ENCODE measurements at regions not wholly inside any gene's neighbourhood (a gene's known extent, or its start where the extent isn't known, plus 50 kb on each side); places are given as distances from the start of the nearest gene placed in this dataset.
A peak's percentile ranks its signal among the peaks of the same experiment; 100 is the strongest.

- no peak overlapping the region for H3K4me3 ChIP-seq (ENCODE audit: control extremely low read depth in 1 of 5, extremely low read depth in 1 of 5, insufficient read depth in 1 of 5, low read depth in 2 of 5, low read length in 4 of 5)
- H4K20me1 ChIP-seq (ENCODE audit: control insufficient read depth, insufficient read depth, low read length, poor library complexity, severe bottlenecking) = no peaks in the 10 kb centered on the region
- 85% methylated on average over 5 of the region's 7 CpGs for WGBS (ENCODE audit: insufficient coverage)
- no peak overlapping the region for H3K4me3 Mint-ChIP-seq
- no peak overlapping the region for H3K9ac ChIP-seq (ENCODE audit: low read length)
- intact Hi-C loops (cut with micrococcal nuclease) = loop anchor here (2.0 kb wide), 1 partner anchor 14 kb away; no protein-coding TSS in a partner anchor
- peaks cover 33% of the 10 kb centered on the region for H3K4me1 Mint-ChIP-seq
- H3K27ac ChIP-seq (ENCODE audit: low read length in 2 of 2) = no peak overlapping the region
- no peak overlapping the region for H3K27ac Mint-ChIP-seq
- DNase-seq (peak; percentile 39), ATAC-seq (ENCODE audit: low read depth) (peak; percentile 58)
- no peak for TF ChIP-seq EZH2 (IDR thresholded peaks at IDR 0.05; ENCODE audit: borderline replicate concordance, insufficient read depth, low read depth, low read length, poor library complexity, severe bottlenecking)
- H2AFZ ChIP-seq (ENCODE audit: insufficient read depth, low read depth, low read length, poor library complexity, severe bottlenecking) = no peak overlapping the region
- peaks cover 15 to 20% of the 10 kb centered on the region in 2 donors for H3K4me1 ChIP-seq (ENCODE audit: control insufficient read depth in 2 of 2, insufficient read depth in 2 of 2, low read length in 2 of 2)
- no peak overlapping the region for H3K4me2 ChIP-seq (replicated peaks; ENCODE audit: low read depth, low read length, poor library complexity, severe bottlenecking)
- H3K27me3 ChIP-seq (replicated peaks in 1 of 4; ENCODE audit: control extremely low read depth in 1 of 4, control insufficient read depth in 3 of 4, insufficient read depth in 4 of 4, low read length in 3 of 4) = no peaks in the 10 kb centered on the region
- H3K9me3 Mint-ChIP-seq (ENCODE audit: insufficient read depth) = no peaks in the 10 kb centered on the region
- H3K36me3 ChIP-seq (replicated peaks in 1 of 2; ENCODE audit: control extremely low read depth in 1 of 2, control insufficient read depth in 1 of 2, extremely low read depth in 1 of 2, insufficient read depth in 2 of 2, low read length in 1 of 2) = no peaks in the 10 kb centered on the region
- no peaks in the 10 kb centered on the region for H3K9me3 ChIP-seq (ENCODE audit: control extremely low read depth in 1 of 3, control insufficient read depth in 2 of 3, insufficient read depth in 1 of 3, low read length in 2 of 3)
- no peaks in the 10 kb centered on the region for H3K79me2 ChIP-seq (ENCODE audit: control insufficient read depth, insufficient read depth, low read length)
- ChIA-PET POLR2A (no interaction called here), CTCF (interaction anchor here (1.2 to 5.5 kb wide), 4 partner anchors 8 to 538 kb away, joined by 3 to 25 read pairs (median 6); no protein-coding TSS in a partner anchor)
- no peaks in the 10 kb centered on the region for H3K27me3 Mint-ChIP-seq
These were observed 185.7 kb upstream of the ADO start for GRCh38 chr10:62618576-62619412.

GRCh38 chr10:62619413-62619738 lies 185.1 kb upstream of the ADO start:
- Histone ChIP-seq H3K79me2 (ENCODE audit: control insufficient read depth, insufficient read depth, low read length) (no peaks in the 10 kb centered on the region), H3K9me3 (ENCODE audit: control extremely low read depth in 1 of 3, control insufficient read depth in 2 of 3, insufficient read depth in 1 of 3, low read length in 2 of 3) (no peaks in the 10 kb centered on the region), H3K27me3 (replicated peaks in 1 of 4; ENCODE audit: control extremely low read depth in 1 of 4, control insufficient read depth in 3 of 4, insufficient read depth in 4 of 4, low read length in 3 of 4) (no peaks in the 10 kb centered on the region), H3K4me3 (ENCODE audit: control extremely low read depth in 1 of 5, extremely low read depth in 1 of 5, insufficient read depth in 1 of 5, low read depth in 2 of 5, low read length in 4 of 5) (no peak overlapping the region), H4K20me1 (ENCODE audit: control insufficient read depth, insufficient read depth, low read length, poor library complexity, severe bottlenecking) (no peaks in the 10 kb centered on the region), H2AFZ (ENCODE audit: insufficient read depth, low read depth, low read length, poor library complexity, severe bottlenecking) (no peak overlapping the region), H3K4me1 (ENCODE audit: control insufficient read depth in 2 of 2, insufficient read depth in 2 of 2, low read length in 2 of 2) (peaks cover 15 to 20% of the 10 kb centered on the region in 2 donors), H3K27ac (ENCODE audit: low read length in 2 of 2) (no peak overlapping the region), H3K9ac (ENCODE audit: low read length) (no peak overlapping the region), H3K4me2 (replicated peaks; ENCODE audit: low read depth, low read length, poor library complexity, severe bottlenecking) (no peak overlapping the region), H3K36me3 (replicated peaks in 1 of 2; ENCODE audit: control extremely low read depth in 1 of 2, control insufficient read depth in 1 of 2, extremely low read depth in 1 of 2, insufficient read depth in 2 of 2, low read length in 1 of 2) (no peaks in the 10 kb centered on the region)
- no peak overlapping the region for H3K27ac Mint-ChIP-seq
- DNase-seq = no peak
- ChIA-PET POLR2A (no interaction called here), CTCF (interaction anchor here (0.6 to 5.5 kb wide), 6 partner anchors 9 to 537 kb away, joined by 3 to 25 read pairs (median 3); no protein-coding TSS in a partner anchor)
- whole genome bisulfite sequencing (ENCODE audit: insufficient coverage) = no CpG with 5 or more reads among the region's 2 CpGs
- intact Hi-C loops (cut with micrococcal nuclease) = loop anchor here (2.0 kb wide), 1 partner anchor 13 kb away; no protein-coding TSS in a partner anchor
- no peak overlapping the region for H3K4me3 Mint-ChIP-seq
- H3K4me1 Mint-ChIP-seq = peaks cover 30% of the 10 kb centered on the region
- no peaks in the 10 kb centered on the region for H3K27me3 Mint-ChIP-seq
- TF ChIP-seq EZH2 (IDR thresholded peaks at IDR 0.05; ENCODE audit: borderline replicate concordance, insufficient read depth, low read depth, low read length, poor library complexity, severe bottlenecking) = no peak
- TF ChIP-seq, protein P1, sequence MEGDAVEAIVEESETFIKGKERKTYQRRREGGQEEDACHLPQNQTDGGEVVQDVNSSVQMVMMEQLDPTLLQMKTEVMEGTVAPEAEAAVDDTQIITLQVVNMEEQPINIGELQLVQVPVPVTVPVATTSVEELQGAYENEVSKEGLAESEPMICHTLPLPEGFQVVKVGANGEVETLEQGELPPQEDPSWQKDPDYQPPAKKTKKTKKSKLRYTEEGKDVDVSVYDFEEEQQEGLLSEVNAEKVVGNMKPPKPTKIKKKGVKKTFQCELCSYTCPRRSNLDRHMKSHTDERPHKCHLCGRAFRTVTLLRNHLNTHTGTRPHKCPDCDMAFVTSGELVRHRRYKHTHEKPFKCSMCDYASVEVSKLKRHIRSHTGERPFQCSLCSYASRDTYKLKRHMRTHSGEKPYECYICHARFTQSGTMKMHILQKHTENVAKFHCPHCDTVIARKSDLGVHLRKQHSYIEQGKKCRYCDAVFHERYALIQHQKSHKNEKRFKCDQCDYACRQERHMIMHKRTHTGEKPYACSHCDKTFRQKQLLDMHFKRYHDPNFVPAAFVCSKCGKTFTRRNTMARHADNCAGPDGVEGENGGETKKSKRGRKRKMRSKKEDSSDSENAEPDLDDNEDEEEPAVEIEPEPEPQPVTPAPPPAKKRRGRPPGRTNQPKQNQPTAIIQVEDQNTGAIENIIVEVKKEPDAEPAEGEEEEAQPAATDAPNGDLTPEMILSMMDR (IDR thresholded peaks at IDR 0.05) = no peak
- H3K9me3 Mint-ChIP-seq (ENCODE audit: insufficient read depth) = no peaks in the 10 kb centered on the region
- no peak for ATAC-seq (ENCODE audit: low read depth)
